SU-DHL-6 (cell line): ENCODE measurements at regions not wholly inside any gene's neighbourhood (a gene's known extent, or its start where the extent isn't known, plus 50 kb on each side); places are given as distances from the start of the nearest gene placed in this dataset.

Experiments
- H2AFZ ChIP-seq: fragments of 200-600 bp; sonication (generic); 2 replicates; pipeline ENCODE4 v1.6.1; 2014; ENCODE audit warnings: low read depth, mild to moderate bottlenecking, moderate library complexity, mixed read lengths, antibody characterized with exemption, low read length; ENCODE audit not compliant: severe bottlenecking
- H3F3A ChIP-seq: fragments of 200-600 bp; shearing (Covaris generic); 2 replicates; pipeline ENCODE4 v1.6.0; 2016; ENCODE audit warnings: antibody characterized with exemption, mild to moderate bottlenecking; ENCODE audit not compliant: insufficient read depth
- H3K27ac ChIP-seq: fragments of 200-600 bp; sonication (generic); 2 replicates; pipeline ENCODE4 v1.5.1; 2016; ENCODE audit warnings: low read depth, mild to moderate bottlenecking, low read length, moderate library complexity, mixed read lengths
- H3K27me3 ChIP-seq: fragments of 200-600 bp; sonication (generic), shearing (Covaris generic); 2 replicates; pipeline ENCODE4 v1.6.0; 2014; ENCODE audit warnings: mild to moderate bottlenecking, low read length
- H3K36me3 ChIP-seq: fragments of 200-600 bp; sonication (generic); 2 replicates; pipeline ENCODE4 v1.6.1; 2014; ENCODE audit warnings: mild to moderate bottlenecking, low read length, mixed read lengths
- H3K4me2 ChIP-seq: fragments of 300-600, 200-600 bp; shearing (Covaris generic), sonication (generic); 2 replicates; pipeline ENCODE4 v1.6.0; 2014; ENCODE audit warnings: low read length, low read depth, mild to moderate bottlenecking; ENCODE audit not compliant: poor library complexity, severe bottlenecking
- H3K4me3 ChIP-seq: fragments of 200-600 bp; sonication (generic); 2 replicates; pipeline ENCODE4 v1.5.1; 2014; ENCODE audit warnings: antibody characterized with exemption, low read length, mild to moderate bottlenecking, mixed read lengths; ENCODE audit not compliant: insufficient read depth, poor library complexity, severe bottlenecking
- H3K79me2 ChIP-seq: fragments of 200-600 bp; sonication (generic); 2 replicates; pipeline ENCODE4 v1.6.1; 2014; ENCODE audit warnings: mild to moderate bottlenecking, low read length, moderate library complexity; ENCODE audit not compliant: insufficient read depth
- H3K9ac ChIP-seq: fragments of 200-600 bp; sonication (generic); 2 replicates; pipeline ENCODE4 v1.7.0; 2014; ENCODE audit warnings: mild to moderate bottlenecking, low read length
- H3K9me2 ChIP-seq: fragments of 200-600 bp; sonication (generic); replicated peaks from 2 replicates; pipeline ENCODE4 v1.6.1; 2014; ENCODE audit warnings: low read length; ENCODE audit not compliant: insufficient read depth
- H3K9me3 ChIP-seq: fragments of 200-600 bp; sonication (generic); 2 replicates; pipeline ENCODE4 v1.6.1; 2014; ENCODE audit warnings: low read length, mixed read lengths; ENCODE audit not compliant: insufficient read depth
- H4K20me1 ChIP-seq: fragments of 200-600 bp; sonication (generic); 2 replicates; pipeline ENCODE4 v1.6.1; 2014; ENCODE audit warnings: low read depth, mild to moderate bottlenecking, antibody characterized with exemption, low read length, moderate library complexity, mixed read lengths
- CTCF ChIP-seq: fragments of 200-600 bp; sonication (generic); IDR thresholded peaks from one replicate; pipeline ENCODE4 v1.5.1; 2017; ENCODE audit warnings: antibody characterized with exemption, mild to moderate bottlenecking, low read length, moderate library complexity; ENCODE audit not compliant: insufficient read depth, poor library complexity, severe bottlenecking
- EZH2phosphoT487 ChIP-seq: fragments of 200-600 bp; sonication (generic), shearing (Covaris generic); conservative IDR thresholded peaks from 2 replicates; pipeline ENCODE4 v1.6.1; 2018; ENCODE audit warnings: mild to moderate bottlenecking, antibody characterized with exemption, low read length, moderate library complexity, mixed read lengths

GRCh38 chr4:188854436-188854835 lies 715.2 kb downstream of the TRIML1 start:
- Histone ChIP-seq H3K4me3 (no peak overlapping the region), H3K9me2 (no peaks in the 10 kb centered on the region), H3K9ac (no peak overlapping the region), H2AFZ (no peak overlapping the region), H3K9me3 (0 out of 2 replicates have a peak, but pooled peaks cover 5% of the 10 kb centered on the region), H3K36me3 (no peaks in the 10 kb centered on the region), H3F3A (no peaks in the 10 kb centered on the region), H3K4me2 (no peak overlapping the region), H4K20me1 (no peaks in the 10 kb centered on the region), H3K79me2 (no peaks in the 10 kb centered on the region), H3K27ac (no peak overlapping the region), H3K27me3 (no peaks in the 10 kb centered on the region)
- TF ChIP-seq CTCF, result no peak
- TF ChIP-seq EZH2phosphoT487, result no peak

GRCh38 chr4:188858696-188859095 lies 719.5 kb downstream of the TRIML1 start:
- no peaks in the 10 kb centered on the region; the same call in 1 of the 2 replicates for H3K9me3 ChIP-seq
- H3K36me3 ChIP-seq, result no peaks in the 10 kb centered on the region

DNA sequence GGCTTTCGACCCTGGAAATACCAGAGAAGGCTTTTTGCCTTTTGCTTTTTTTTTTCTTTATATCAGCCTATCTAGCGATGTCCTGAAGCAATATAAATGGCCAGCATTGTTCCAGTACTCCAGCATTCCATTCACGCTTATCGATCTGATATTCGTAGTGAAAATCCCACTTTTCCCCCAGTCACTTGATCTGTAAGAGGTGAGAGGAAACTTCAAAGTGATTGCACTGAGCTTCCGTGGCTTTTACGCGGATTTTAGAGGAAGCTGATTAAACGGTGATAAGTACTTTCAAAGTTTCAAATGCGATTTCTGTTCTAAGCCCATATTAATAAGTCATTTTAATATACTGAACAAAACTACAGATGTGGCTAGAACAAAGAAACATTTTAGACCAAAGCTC lies 725.5 kb downstream of the TRIML1 start:
- Histone ChIP-seq H3K9me3 (no peaks in the 10 kb centered on the region; the same call in 1 of the 2 replicates), H3K4me2 (no peak overlapping the region), H2AFZ (no peak overlapping the region), H4K20me1 (no peaks in the 10 kb centered on the region), H3K27me3 (no peaks in the 10 kb centered on the region), H3K9ac (no peak overlapping the region), H3K27ac (no peak overlapping the region), H3K79me2 (no peaks in the 10 kb centered on the region), H3F3A (no peaks in the 10 kb centered on the region), H3K4me3 (no peak overlapping the region), H3K36me3 (no peaks in the 10 kb centered on the region), H3K9me2 (no peaks in the 10 kb centered on the region)
- TF ChIP-seq CTCF, result no peak
- no peak for TF ChIP-seq EZH2phosphoT487

More at GRCh38 chr4:188858696-188859095, 719.5 kb downstream of the TRIML1 start:
- no peaks in the 10 kb centered on the region for H3K27me3 ChIP-seq
- no peak overlapping the region for H2AFZ ChIP-seq
- no peaks in the 10 kb centered on the region for H3K9me2 ChIP-seq
- TF ChIP-seq EZH2phosphoT487 (no peak), CTCF (no peak)
- no peak overlapping the region for H3K4me2 ChIP-seq
- H3K79me2 ChIP-seq, result no peaks in the 10 kb centered on the region
- H3K4me3 ChIP-seq, result no peak overlapping the region
- H4K20me1 ChIP-seq, result no peaks in the 10 kb centered on the region
- H3K27ac ChIP-seq, result no peak overlapping the region
- H3F3A ChIP-seq, result no peaks in the 10 kb centered on the region
- H3K9ac ChIP-seq, result no peak overlapping the region

DNA sequence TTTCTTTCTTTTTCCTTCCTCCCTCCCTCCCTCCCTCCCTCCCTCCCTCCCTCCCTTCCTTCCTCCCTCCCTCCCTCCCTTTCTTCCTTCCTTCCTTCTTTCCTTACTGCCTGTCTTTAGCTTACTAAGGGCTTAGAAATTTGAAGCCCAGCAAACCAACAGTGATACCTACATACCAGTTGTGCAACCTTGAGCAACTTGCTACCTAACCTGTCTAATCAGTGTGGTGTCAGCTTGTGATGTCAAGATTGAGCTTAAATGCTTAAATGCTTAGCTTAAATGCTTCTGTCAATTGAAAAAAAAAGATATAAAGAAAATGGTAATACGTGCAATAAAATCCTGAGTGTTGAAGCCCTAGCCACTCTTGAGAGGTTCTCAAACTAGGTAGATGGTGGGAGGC lies 728.6 kb downstream of the TRIML1 start:
- no peaks in the 10 kb centered on the region for H3K9me2 ChIP-seq
- H3K4me2 ChIP-seq, result no peak overlapping the region
- TF ChIP-seq EZH2phosphoT487 (no peak), CTCF (no peak)
- H2AFZ ChIP-seq, result no peak overlapping the region
- H3K36me3 ChIP-seq, result no peaks in the 10 kb centered on the region
- no peak overlapping the region for H3K27ac ChIP-seq
- no peak overlapping the region for H3K9ac ChIP-seq
- H3K4me3 ChIP-seq, result no peak overlapping the region
- no peaks in the 10 kb centered on the region for H3K9me3 ChIP-seq
- H3K27me3 ChIP-seq, result no peaks in the 10 kb centered on the region
- no peaks in the 10 kb centered on the region for H3K79me2 ChIP-seq
- H3F3A ChIP-seq, result no peaks in the 10 kb centered on the region
- H4K20me1 ChIP-seq, result no peaks in the 10 kb centered on the region
